ENCODE measurements at regions not wholly inside any gene's neighbourhood (a gene's known extent, or its start where the extent isn't known, plus 50 kb on each side); places are given as distances from the start of the nearest gene placed in this dataset.

DNA sequence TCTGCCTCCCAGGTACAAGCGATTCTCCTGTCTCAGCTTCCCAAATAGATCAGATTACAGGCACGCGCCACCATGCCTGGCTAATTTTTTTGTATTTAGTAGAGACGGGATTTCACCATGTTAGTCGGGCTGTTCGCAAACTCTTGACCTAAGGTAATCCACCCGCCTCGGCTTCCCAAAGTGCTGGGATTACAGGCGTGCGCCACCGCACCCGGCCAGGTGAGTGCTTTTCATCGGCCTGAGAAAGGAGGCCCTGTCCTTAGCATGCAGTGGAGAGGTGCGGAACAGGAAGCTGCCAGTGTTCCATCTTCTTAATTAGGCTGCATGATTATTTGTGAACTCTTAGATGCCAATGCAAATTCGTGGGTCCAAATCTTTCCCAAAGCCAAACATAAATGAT lies 125.7 kb upstream of the THSD7B start:
- H3K27ac ChIP-seq, result no peak overlapping the region
- H2AFZ ChIP-seq, result no peak overlapping the region
- H3K9ac ChIP-seq, result no peak overlapping the region
- no peaks in the 10 kb centered on the region for H3K4me1 ChIP-seq
- H3K4me3 ChIP-seq (ENCODE audit: low read depth, low read length), result no peak overlapping the region
- H3K36me3 ChIP-seq (ENCODE audit: control insufficient read depth, insufficient read depth, low read length), result no peaks in the 10 kb centered on the region
- H3K9me3 ChIP-seq (ENCODE audit: control insufficient read depth, low read length), result no peaks in the 10 kb centered on the region
- no peaks in the 10 kb centered on the region for H3K27me3 ChIP-seq (ENCODE audit: control insufficient read depth, insufficient read depth, low read length)
- H3K4me2 ChIP-seq (ENCODE audit: low read length), result no peak overlapping the region
- no peaks in the 10 kb centered on the region for H3K79me2 ChIP-seq
- TF ChIP-seq, protein P1, sequence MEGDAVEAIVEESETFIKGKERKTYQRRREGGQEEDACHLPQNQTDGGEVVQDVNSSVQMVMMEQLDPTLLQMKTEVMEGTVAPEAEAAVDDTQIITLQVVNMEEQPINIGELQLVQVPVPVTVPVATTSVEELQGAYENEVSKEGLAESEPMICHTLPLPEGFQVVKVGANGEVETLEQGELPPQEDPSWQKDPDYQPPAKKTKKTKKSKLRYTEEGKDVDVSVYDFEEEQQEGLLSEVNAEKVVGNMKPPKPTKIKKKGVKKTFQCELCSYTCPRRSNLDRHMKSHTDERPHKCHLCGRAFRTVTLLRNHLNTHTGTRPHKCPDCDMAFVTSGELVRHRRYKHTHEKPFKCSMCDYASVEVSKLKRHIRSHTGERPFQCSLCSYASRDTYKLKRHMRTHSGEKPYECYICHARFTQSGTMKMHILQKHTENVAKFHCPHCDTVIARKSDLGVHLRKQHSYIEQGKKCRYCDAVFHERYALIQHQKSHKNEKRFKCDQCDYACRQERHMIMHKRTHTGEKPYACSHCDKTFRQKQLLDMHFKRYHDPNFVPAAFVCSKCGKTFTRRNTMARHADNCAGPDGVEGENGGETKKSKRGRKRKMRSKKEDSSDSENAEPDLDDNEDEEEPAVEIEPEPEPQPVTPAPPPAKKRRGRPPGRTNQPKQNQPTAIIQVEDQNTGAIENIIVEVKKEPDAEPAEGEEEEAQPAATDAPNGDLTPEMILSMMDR (IDR thresholded peaks at IDR 0.05), result no peak

DNA sequence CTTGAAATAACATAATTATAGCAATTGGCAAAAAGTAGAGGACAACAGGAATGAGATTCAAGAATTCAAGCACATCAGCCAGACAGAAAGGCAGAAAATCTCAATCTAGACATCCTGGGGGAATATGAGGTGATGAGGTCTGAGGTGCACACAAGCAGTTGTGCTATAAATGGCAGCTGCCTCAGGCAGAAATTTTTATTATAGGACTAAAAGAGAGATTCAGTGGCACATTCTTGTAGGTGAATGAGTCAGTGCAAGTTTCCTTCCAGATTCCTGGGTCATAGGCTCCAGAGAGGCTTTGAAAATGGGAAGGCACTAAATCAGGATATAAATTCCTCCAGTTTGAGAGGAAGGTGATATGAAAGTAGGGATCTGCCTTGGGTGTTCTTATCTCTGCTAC lies 127.2 kb upstream of the THSD7B start:
- no peak overlapping the region for H3K9ac ChIP-seq
- no peaks in the 10 kb centered on the region for H3K36me3 ChIP-seq (ENCODE audit: control insufficient read depth, insufficient read depth, low read length)
- H3K9me3 ChIP-seq (ENCODE audit: control insufficient read depth, low read length), result no peaks in the 10 kb centered on the region
- no peak overlapping the region for H3K4me2 ChIP-seq (ENCODE audit: low read length)
- no peak overlapping the region for H2AFZ ChIP-seq
- H3K4me1 ChIP-seq, result no peaks in the 10 kb centered on the region
- H3K27ac ChIP-seq, result no peak overlapping the region
- no peaks in the 10 kb centered on the region for H3K27me3 ChIP-seq (ENCODE audit: control insufficient read depth, insufficient read depth, low read length)
- H3K4me3 ChIP-seq (ENCODE audit: low read depth, low read length), result no peak overlapping the region
- TF ChIP-seq, protein P1 (IDR thresholded peaks at IDR 0.05), result no peak
- H3K79me2 ChIP-seq, result no peaks in the 10 kb centered on the region

DNA sequence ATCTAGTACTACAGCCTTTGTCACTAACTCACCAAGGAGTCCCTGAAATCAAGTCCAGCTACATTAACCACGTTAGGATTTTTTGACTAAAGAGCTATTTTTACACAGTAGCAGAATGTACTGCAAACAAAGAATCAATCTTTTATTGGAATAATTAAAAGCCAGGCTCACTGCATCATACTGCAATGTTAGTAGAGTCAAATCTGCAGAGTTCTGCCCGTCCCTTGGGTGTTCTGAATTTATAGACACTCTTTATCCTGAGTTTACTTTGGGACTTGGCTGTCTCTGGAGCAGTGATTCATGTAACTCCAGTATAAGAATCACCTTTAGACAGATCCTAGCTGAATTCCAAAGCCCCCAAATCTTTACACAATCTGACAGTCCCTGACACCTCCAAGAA lies 127.9 kb upstream of the THSD7B start:
- no peak overlapping the region for H3K27ac ChIP-seq
- TF ChIP-seq, protein P1 (IDR thresholded peaks at IDR 0.05), result no peak
- no peak overlapping the region for H3K4me2 ChIP-seq (ENCODE audit: low read length)
- no peak overlapping the region for H3K4me3 ChIP-seq (ENCODE audit: low read depth, low read length)
- no peak overlapping the region for H2AFZ ChIP-seq
- H3K36me3 ChIP-seq (ENCODE audit: control insufficient read depth, insufficient read depth, low read length), result no peaks in the 10 kb centered on the region
- H3K4me1 ChIP-seq, result no peaks in the 10 kb centered on the region
- H3K9ac ChIP-seq, result no peak overlapping the region
- H3K79me2 ChIP-seq, result no peaks in the 10 kb centered on the region
- H3K9me3 ChIP-seq (ENCODE audit: control insufficient read depth, low read length), result no peaks in the 10 kb centered on the region
- no peaks in the 10 kb centered on the region for H3K27me3 ChIP-seq (ENCODE audit: control insufficient read depth, insufficient read depth, low read length)

DNA sequence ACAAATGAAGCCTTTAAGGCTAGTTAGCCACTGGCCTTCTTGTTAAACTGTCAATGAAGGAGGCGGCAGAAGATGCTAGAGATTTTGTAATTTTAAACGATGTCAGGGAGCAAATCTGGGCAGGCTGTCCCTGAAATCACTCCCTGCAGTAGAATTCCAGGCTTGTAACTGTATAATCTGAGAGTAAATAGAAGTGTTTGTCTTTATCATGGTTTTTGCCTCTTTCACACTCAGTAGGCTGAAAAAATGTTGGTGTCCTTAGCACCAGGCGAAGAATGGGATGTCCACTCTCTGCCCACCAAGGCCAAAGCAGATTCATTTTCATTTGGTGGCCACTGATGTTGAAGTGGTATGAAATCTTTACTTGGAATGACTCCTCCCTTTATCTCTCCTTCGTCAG lies 136.9 kb upstream of the THSD7B start:
- no peak overlapping the region for H3K4me3 ChIP-seq (ENCODE audit: low read depth, low read length)
- no peaks in the 10 kb centered on the region for H3K9me3 ChIP-seq (ENCODE audit: control insufficient read depth, low read length)
- H3K4me2 ChIP-seq (ENCODE audit: low read length), result no peak overlapping the region
- H3K36me3 ChIP-seq (ENCODE audit: control insufficient read depth, insufficient read depth, low read length), result no peaks in the 10 kb centered on the region
- no peaks in the 10 kb centered on the region for H3K27me3 ChIP-seq (ENCODE audit: control insufficient read depth, insufficient read depth, low read length)
- H3K4me1 ChIP-seq, result no peaks in the 10 kb centered on the region
- no peak overlapping the region for H3K27ac ChIP-seq
- H3K79me2 ChIP-seq, result no peaks in the 10 kb centered on the region
- H3K9ac ChIP-seq, result no peak overlapping the region
- TF ChIP-seq, protein P1 (IDR thresholded peaks at IDR 0.05), result no peak
- H2AFZ ChIP-seq, result no peak overlapping the region

DNA sequence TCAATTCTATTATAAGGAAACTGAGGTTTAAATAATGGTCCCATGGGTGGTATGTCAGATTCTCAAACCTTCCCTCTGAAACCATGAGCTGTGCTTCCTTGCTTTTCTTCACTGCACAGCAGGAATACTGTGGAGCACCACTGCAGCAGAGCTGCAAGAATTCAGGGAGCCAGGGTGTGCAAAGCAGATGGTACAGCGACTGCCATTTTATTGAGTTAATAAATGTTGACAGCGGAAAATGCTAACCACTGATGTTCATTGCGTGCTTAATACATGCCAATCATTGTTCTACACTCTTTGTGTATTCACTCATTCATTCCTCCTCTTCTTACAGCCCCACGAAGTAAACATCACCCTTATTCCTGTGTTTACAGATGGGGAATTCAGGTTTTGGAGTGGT lies 152.2 kb upstream of the THSD7B start:
- no peak overlapping the region for H3K4me3 ChIP-seq (ENCODE audit: low read depth, low read length)
- H3K27ac ChIP-seq, result no peak overlapping the region
- TF ChIP-seq, protein P1 (IDR thresholded peaks at IDR 0.05), result no peak
- no peaks in the 10 kb centered on the region for H3K27me3 ChIP-seq (ENCODE audit: control insufficient read depth, insufficient read depth, low read length)
- H3K79me2 ChIP-seq, result no peaks in the 10 kb centered on the region
- no peak overlapping the region for H2AFZ ChIP-seq
- H3K36me3 ChIP-seq (ENCODE audit: control insufficient read depth, insufficient read depth, low read length), result no peaks in the 10 kb centered on the region
- no peak overlapping the region for H3K9ac ChIP-seq
- H3K4me1 ChIP-seq, result no peaks in the 10 kb centered on the region
- H3K9me3 ChIP-seq (ENCODE audit: control insufficient read depth, low read length), result no peaks in the 10 kb centered on the region
- no peak overlapping the region for H3K4me2 ChIP-seq (ENCODE audit: low read length)

All from parathyroid adenoma (tissue), 2 donors.